Erythroblast (primary cell): ENCODE measurements at regions not wholly inside any gene's neighbourhood (a gene's known extent, or its start where the extent isn't known, plus 50 kb on each side); places are given as distances from the start of the nearest gene placed in this dataset.

Experiments used
- GATA1 ChIP-seq: IDR thresholded peaks from 2 replicates; pipeline ENCODE4 v1.6.1; 2011; ENCODE audit warnings: low read depth, mild to moderate bottlenecking, control low read depth, low read length, moderate library complexity
- POLR2A ChIP-seq: IDR thresholded peaks from 2 replicates; pipeline ENCODE4 v1.6.1; 2011; ENCODE audit warnings: mild to moderate bottlenecking, low read length

GRCh38 chr7:81268551-81268950 is 349.7 kb upstream of the SEMA3C start:
- TF ChIP-seq POLR2A (no peak), GATA1 (no peak)
